ENCODE measurements at regions not wholly inside any gene's neighbourhood (a gene's known extent, or its start where the extent isn't known, plus 50 kb on each side); places are given as distances from the start of the nearest gene placed in this dataset.

DNA sequence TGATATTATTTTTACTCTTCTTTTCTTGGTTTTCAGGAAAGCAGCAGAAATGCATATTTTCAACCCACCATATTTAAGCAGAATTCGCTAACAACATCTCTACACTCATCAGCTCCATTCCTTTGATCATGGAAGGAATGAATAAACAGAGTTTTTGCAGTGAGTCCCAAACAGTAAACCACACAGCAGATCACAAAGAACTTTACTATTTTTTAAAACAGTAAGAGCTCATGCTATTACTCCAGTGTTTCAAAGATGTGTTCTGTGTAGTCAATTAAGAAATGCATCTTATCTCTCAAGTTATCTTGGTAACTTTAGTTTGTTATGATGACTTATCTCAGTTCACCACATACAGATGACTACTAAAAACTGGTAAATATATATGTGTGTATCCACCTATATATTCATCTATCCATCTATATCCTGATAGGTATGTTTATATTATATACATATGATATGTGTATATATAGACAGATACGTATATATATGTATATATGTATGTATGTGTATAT, 843.5 kb downstream of the BCL11B start:
- Mint-ChIP-seq H3K36me3 (no peaks in the 10 kb centered on the region), H3K4me3 (no peak overlapping the region), H3K27me3 (ENCODE audit: low read depth) (no peaks in the 10 kb centered on the region), H3K4me1 (0 out of 2 replicates have a peak, but pooled peaks cover 2% of the 10 kb centered on the region), H3K9me3 (peaks cover 2% of the 10 kb centered on the region), H3K27ac (no peak overlapping the region)
- ATAC-seq: no peak
- no peak for DNase-seq (ENCODE audit: low spot score)
- ChIA-PET POLR2A (no interaction called here), CTCF (no interaction called here)
- TF ChIP-seq ZNF138 (CRISPR knock-in tag; conservative IDR thresholded peaks at IDR 0.05) (no peak), IRF2 (CRISPR knock-in tag; IDR thresholded peaks at IDR 0.05; ENCODE audit: borderline replicate concordance, low read depth) (no peak), ZNF317 (CRISPR knock-in tag; IDR thresholded peaks at IDR 0.05; ENCODE audit: borderline replicate concordance, low read depth) (no peak), ZNF416 (CRISPR knock-in tag; IDR thresholded peaks at IDR 0.05) (no peak), SP1 (CRISPR knock-in tag; conservative IDR thresholded peaks at IDR 0.05) (no peak), ETV6 (CRISPR knock-in tag; IDR thresholded peaks at IDR 0.05) (no peak), RELA (CRISPR knock-in tag; IDR thresholded peaks at IDR 0.05; ENCODE audit: borderline replicate concordance) (no peak), SMAD3 (CRISPR knock-in tag; IDR thresholded peaks at IDR 0.05; ENCODE audit: borderline replicate concordance) (no peak), MXD4 (CRISPR knock-in tag; IDR thresholded peaks at IDR 0.05; ENCODE audit: borderline replicate concordance) (no peak), ELF4 (CRISPR knock-in tag; IDR thresholded peaks at IDR 0.05; ENCODE audit: low read depth) (no peak), TEAD1 (CRISPR knock-in tag; IDR thresholded peaks at IDR 0.05) (no peak), SOX15 (CRISPR knock-in tag; IDR thresholded peaks at IDR 0.05) (no peak), HMGA2 (CRISPR knock-in tag; IDR thresholded peaks at IDR 0.05) (no peak)
- TF ChIP-seq, protein P1, sequence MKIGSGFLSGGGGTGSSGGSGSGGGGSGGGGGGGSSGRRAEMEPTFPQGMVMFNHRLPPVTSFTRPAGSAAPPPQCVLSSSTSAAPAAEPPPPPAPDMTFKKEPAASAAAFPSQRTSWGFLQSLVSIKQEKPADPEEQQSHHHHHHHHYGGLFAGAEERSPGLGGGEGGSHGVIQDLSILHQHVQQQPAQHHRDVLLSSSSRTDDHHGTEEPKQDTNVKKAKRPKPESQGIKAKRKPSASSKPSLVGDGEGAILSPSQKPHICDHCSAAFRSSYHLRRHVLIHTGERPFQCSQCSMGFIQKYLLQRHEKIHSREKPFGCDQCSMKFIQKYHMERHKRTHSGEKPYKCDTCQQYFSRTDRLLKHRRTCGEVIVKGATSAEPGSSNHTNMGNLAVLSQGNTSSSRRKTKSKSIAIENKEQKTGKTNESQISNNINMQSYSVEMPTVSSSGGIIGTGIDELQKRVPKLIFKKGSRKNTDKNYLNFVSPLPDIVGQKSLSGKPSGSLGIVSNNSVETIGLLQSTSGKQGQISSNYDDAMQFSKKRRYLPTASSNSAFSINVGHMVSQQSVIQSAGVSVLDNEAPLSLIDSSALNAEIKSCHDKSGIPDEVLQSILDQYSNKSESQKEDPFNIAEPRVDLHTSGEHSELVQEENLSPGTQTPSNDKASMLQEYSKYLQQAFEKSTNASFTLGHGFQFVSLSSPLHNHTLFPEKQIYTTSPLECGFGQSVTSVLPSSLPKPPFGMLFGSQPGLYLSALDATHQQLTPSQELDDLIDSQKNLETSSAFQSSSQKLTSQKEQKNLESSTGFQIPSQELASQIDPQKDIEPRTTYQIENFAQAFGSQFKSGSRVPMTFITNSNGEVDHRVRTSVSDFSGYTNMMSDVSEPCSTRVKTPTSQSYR (CRISPR knock-in tag; IDR thresholded peaks at IDR 0.05): no peak
- TF ChIP-seq, protein P2, sequence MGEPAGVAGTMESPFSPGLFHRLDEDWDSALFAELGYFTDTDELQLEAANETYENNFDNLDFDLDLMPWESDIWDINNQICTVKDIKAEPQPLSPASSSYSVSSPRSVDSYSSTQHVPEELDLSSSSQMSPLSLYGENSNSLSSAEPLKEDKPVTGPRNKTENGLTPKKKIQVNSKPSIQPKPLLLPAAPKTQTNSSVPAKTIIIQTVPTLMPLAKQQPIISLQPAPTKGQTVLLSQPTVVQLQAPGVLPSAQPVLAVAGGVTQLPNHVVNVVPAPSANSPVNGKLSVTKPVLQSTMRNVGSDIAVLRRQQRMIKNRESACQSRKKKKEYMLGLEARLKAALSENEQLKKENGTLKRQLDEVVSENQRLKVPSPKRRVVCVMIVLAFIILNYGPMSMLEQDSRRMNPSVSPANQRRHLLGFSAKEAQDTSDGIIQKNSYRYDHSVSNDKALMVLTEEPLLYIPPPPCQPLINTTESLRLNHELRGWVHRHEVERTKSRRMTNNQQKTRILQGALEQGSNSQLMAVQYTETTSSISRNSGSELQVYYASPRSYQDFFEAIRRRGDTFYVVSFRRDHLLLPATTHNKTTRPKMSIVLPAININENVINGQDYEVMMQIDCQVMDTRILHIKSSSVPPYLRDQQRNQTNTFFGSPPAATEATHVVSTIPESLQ (CRISPR knock-in tag; IDR thresholded peaks at IDR 0.05): no peak
- TF ChIP-seq, protein P3, sequence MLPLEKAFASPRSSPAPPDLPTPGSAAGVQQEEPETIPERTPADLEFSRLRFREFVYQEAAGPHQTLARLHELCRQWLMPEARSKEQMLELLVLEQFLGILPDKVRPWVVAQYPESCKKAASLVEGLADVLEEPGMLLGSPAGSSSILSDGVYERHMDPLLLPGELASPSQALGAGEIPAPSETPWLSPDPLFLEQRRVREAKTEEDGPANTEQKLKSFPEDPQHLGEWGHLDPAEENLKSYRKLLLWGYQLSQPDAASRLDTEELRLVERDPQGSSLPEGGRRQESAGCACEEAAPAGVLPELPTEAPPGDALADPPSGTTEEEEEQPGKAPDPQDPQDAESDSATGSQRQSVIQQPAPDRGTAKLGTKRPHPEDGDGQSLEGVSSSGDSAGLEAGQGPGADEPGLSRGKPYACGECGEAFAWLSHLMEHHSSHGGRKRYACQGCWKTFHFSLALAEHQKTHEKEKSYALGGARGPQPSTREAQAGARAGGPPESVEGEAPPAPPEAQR (CRISPR knock-in tag; IDR thresholded peaks at IDR 0.05): no peak
- TF ChIP-seq, protein P4, sequence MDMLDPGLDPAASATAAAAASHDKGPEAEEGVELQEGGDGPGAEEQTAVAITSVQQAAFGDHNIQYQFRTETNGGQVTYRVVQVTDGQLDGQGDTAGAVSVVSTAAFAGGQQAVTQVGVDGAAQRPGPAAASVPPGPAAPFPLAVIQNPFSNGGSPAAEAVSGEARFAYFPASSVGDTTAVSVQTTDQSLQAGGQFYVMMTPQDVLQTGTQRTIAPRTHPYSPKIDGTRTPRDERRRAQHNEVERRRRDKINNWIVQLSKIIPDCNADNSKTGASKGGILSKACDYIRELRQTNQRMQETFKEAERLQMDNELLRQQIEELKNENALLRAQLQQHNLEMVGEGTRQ (CRISPR knock-in tag; IDR thresholded peaks at IDR 0.05): no peak

DNA sequence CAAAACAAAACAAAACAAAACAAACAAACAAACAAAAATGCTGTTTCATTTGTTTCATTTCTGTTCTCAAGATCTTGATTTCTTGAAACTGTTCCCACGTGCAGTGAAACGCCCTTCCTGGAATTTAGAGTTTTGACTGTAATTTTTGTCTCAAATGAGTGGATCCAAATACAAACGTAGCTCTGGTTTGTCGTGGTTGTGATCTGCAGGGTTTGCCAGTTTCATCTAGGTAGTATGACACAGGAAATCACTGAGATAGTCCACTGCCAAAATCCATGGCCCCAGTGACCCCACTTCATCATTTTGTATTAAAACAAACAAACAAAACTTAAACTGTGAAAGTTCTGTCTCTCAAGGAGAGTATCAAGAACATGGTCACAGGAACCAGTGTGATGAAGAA, 838.6 kb downstream of the BCL11B start:
- H3K4me3 Mint-ChIP-seq: no peak overlapping the region
- CTCF ChIA-PET: no interaction called here
- H3K27me3 Mint-ChIP-seq (ENCODE audit: low read depth): no peaks in the 10 kb centered on the region
- peaks cover 36% of the 10 kb centered on the region for H3K9me3 Mint-ChIP-seq
- TF ChIP-seq ZNF317 (CRISPR knock-in tag; IDR thresholded peaks at IDR 0.05; ENCODE audit: borderline replicate concordance, low read depth) (no peak), NFE2L1 (CRISPR knock-in tag; IDR thresholded peaks at IDR 0.05) (no peak), PRRX2 (CRISPR knock-in tag; IDR thresholded peaks at IDR 0.05) (no peak), ZBTB21 (CRISPR knock-in tag; IDR thresholded peaks at IDR 0.05; ENCODE audit: borderline replicate concordance) (no peak), NR3C1 (CRISPR knock-in tag; conservative IDR thresholded peaks at IDR 0.05; ENCODE audit: low read depth) (no peak), TCF7 (CRISPR knock-in tag; IDR thresholded peaks at IDR 0.05; ENCODE audit: low read depth) (no peak)
- TF ChIP-seq, protein P5, sequence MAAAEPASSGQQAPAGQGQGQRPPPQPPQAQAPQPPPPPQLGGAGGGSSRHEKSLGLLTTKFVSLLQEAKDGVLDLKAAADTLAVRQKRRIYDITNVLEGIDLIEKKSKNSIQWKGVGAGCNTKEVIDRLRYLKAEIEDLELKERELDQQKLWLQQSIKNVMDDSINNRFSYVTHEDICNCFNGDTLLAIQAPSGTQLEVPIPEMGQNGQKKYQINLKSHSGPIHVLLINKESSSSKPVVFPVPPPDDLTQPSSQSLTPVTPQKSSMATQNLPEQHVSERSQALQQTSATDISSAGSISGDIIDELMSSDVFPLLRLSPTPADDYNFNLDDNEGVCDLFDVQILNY (CRISPR knock-in tag; IDR thresholded peaks at IDR 0.05): no peak
- DNase-seq (ENCODE audit: low spot score) (no peak), ATAC-seq (no peak)
- H3K36me3 Mint-ChIP-seq: peaks cover 9% of the 10 kb centered on the region
- POLR2A ChIA-PET: no interaction called here
- no peak overlapping the region for H3K27ac Mint-ChIP-seq
- H3K4me1 Mint-ChIP-seq: 0 out of 2 replicates have a peak, but pooled peaks cover 4% of the 10 kb centered on the region

All from WTC11 (cell line).